PC-9 (cell line): ENCODE measurements at regions not wholly inside any gene's neighbourhood (a gene's known extent, or its start where the extent isn't known, plus 50 kb on each side); places are given as distances from the start of the nearest gene placed in this dataset.

Experiments used
- BruUV-seq: library from RNA; stranded (reverse); fragments of 400-500 nt; replicated peaks from 2 replicates; lab custom pipeline; 2021; lab: Mats Ljungman, UMichigan
- CTCF ChIA-PET: fragments of 300-600 bp; sonication (Branson Sonifier 250); formaldehyde crosslinking; loops from one replicate; lab custom pipeline; 2022; ENCODE audit warnings: antibody characterized with exemption; lab: Charles Lee
- POLR2A ChIA-PET: fragments of 300-600 bp; sonication (Branson Sonifier 250); formaldehyde crosslinking; loops from one replicate; lab custom pipeline; 2022; ENCODE audit warnings: antibody characterized with exemption; ENCODE audit not compliant: unreplicated experiment; lab: Charles Lee
- DNase-seq, 2 experiments: peaks; one replicate each; pipeline versions ENCODE4 v3.0.0 to v3.0.0-alpha.2; 2015 to 2022; ENCODE audit warnings: mixed read lengths in 1 of 2
- H2AFZ ChIP-seq: fragments of 200-600 bp; sonication (generic); 2 replicates; pipeline ENCODE4 v1.8.1; 2017; ENCODE audit warnings: antibody characterized with exemption
- H3F3A ChIP-seq: fragments of 200-600 bp; sonication (generic); 2 replicates; pipeline ENCODE4 v1.8.1; 2017; ENCODE audit warnings: antibody characterized with exemption, mild to moderate bottlenecking, low read depth; ENCODE audit not compliant: insufficient read depth
- H3K27ac ChIP-seq: fragments of 200-600 bp; sonication (generic); 2 replicates; pipeline ENCODE4 v1.6.1; 2016; ENCODE audit warnings: mixed run types
- H3K27me3 ChIP-seq: fragments of 200-600 bp; sonication (generic); 2 replicates; pipeline ENCODE4 v1.6.1; 2016; ENCODE audit warnings: low read depth, mixed run types; ENCODE audit not compliant: insufficient read depth
- H3K36me3 ChIP-seq: fragments of 200-600 bp; sonication (generic); 2 replicates; pipeline ENCODE4 v1.6.1; 2016; ENCODE audit warnings: low read depth, mixed run types
- H3K4me1 ChIP-seq: fragments of 200-600 bp; sonication (generic); replicated peaks from 2 replicates; pipeline ENCODE4 v1.6.1; 2016; ENCODE audit warnings: mixed run types; ENCODE audit not compliant: insufficient read depth
- H3K4me2 ChIP-seq: fragments of 200-600 bp; sonication (generic); 2 replicates; pipeline ENCODE4 v1.6.1; 2017; ENCODE audit warnings: mixed run types
- H3K4me3 ChIP-seq: fragments of 200-600 bp; sonication (generic); 2 replicates; pipeline ENCODE4 v1.6.1; 2016; ENCODE audit warnings: mixed run types
- H3K79me2 ChIP-seq: fragments of 200-600 bp; sonication (generic); 2 replicates; pipeline ENCODE4 v1.6.1; 2017; ENCODE audit warnings: low read depth, mixed run types
- H3K9me2 ChIP-seq: fragments of 200-600 bp; sonication (generic); 2 replicates; pipeline ENCODE4 v1.8.1; 2017; ENCODE audit warnings: mild to moderate bottlenecking; ENCODE audit not compliant: insufficient read depth
- H3K9me3 ChIP-seq: fragments of 200-600 bp; sonication (generic); 2 replicates; pipeline ENCODE4 v1.8.1; 2016; ENCODE audit warnings: low read depth; ENCODE audit not compliant: insufficient read depth
- H4K20me1 ChIP-seq: fragments of 200-600 bp; sonication (generic); 2 replicates; pipeline ENCODE4 v1.8.1; 2017; ENCODE audit not compliant: insufficient read depth
- CTCF ChIP-seq: fragments of 200-600 bp; sonication (generic); conservative IDR thresholded peaks from 2 replicates; pipeline ENCODE4 v1.6.1; 2017; ENCODE audit warnings: mixed run types, antibody characterized with exemption, mild to moderate bottlenecking, moderate library complexity
- EZH2 ChIP-seq: fragments of 200-600 bp; sonication (generic); IDR thresholded peaks from 2 replicates; pipeline ENCODE4 v1.8.0; 2017; ENCODE audit warnings: antibody characterized with exemption, low read depth
- intact Hi-C: fragments of 100-400 bp; cut with micrococcal nuclease; formaldehyde crosslinking; loops from one replicate; pipeline ENCODE4 v1.10.0; 2022; ENCODE audit not compliant: unreplicated experiment

GRCh38 chr2:9074930-9075329 is 71.4 kb upstream of the MBOAT2 start:
- DNase-seq = no peak
- Histone ChIP-seq H3K4me3 (no peak overlapping the region), H3K9me3 (peaks cover 7% of the 10 kb centered on the region; the same call in 1 of the 2 replicates), H3F3A (peaks cover 29% of the 10 kb centered on the region), H3K9me2 (no peaks in the 10 kb centered on the region), H3K36me3 (no peaks in the 10 kb centered on the region; the same call in 1 of the 2 replicates), H3K4me1 (peaks cover 32% of the 10 kb centered on the region), H3K79me2 (no peaks in the 10 kb centered on the region), H4K20me1 (no peaks in the 10 kb centered on the region), H3K27ac (no peak overlapping the region), H3K4me2 (no peak overlapping the region), H2AFZ (no peak overlapping the region), H3K27me3 (no peaks in the 10 kb centered on the region)
- POLR2A ChIA-PET = no interaction called here
- no peak for TF ChIP-seq EZH2
- TF ChIP-seq CTCF = no peak
- no TSS peak for BruUV-seq
- CTCF ChIA-PET = no interaction called here
- intact Hi-C loops = no loop called here

GRCh38 chr2:9071584-9072124 is 68.2 kb upstream of the MBOAT2 start:
- TSS peak; percentile 84 for BruUV-seq
- Histone ChIP-seq H3K27ac (peak overlapping the region; percentile 88), H3K79me2 (no peaks in the 10 kb centered on the region), H3F3A (peaks cover 29% of the 10 kb centered on the region), H3K4me2 (peak overlapping the region; percentile 36; the same call in 1 of the 2 replicates), H3K4me1 (peaks cover 41% of the 10 kb centered on the region), H3K27me3 (no peaks in the 10 kb centered on the region), H3K9me3 (peaks cover 14% of the 10 kb centered on the region), H3K36me3 (no peaks in the 10 kb centered on the region; the same call in 1 of the 2 replicates), H4K20me1 (no peaks in the 10 kb centered on the region), H3K4me3 (no peak overlapping the region), H2AFZ (no peak overlapping the region), H3K9me2 (no peaks in the 10 kb centered on the region)
- CTCF ChIA-PET = no interaction called here
- peak in 1 of 2 experiments; percentile 78 for DNase-seq
- POLR2A ChIA-PET = no interaction called here
- intact Hi-C loops = loop anchor here (1.0 kb wide), 2 partner anchors 13 to 32 kb away; no protein-coding TSS in a partner anchor
- no peak for TF ChIP-seq EZH2
- TF ChIP-seq CTCF = no peak

- Histone ChIP-seq H3K9me2 (no peaks in the 10 kb centered on the region), H4K20me1 (no peaks in the 10 kb centered on the region), H3F3A (peaks cover 29% of the 10 kb centered on the region), H3K4me1 (peaks cover 41% of the 10 kb centered on the region), H3K9me3 (peaks cover 19% of the 10 kb centered on the region), H3K4me3 (0 out of 2 replicates have a peak overlapping the region, but pooled peaks have one; percentile 17), H3K27ac (peak overlapping the region; percentile 88), H3K4me2 (peak overlapping the region; percentile 59), H3K27me3 (no peaks in the 10 kb centered on the region), H3K36me3 (peaks cover 2% of the 10 kb centered on the region; the same call in 1 of the 2 replicates), H3K79me2 (no peaks in the 10 kb centered on the region), H2AFZ (peak overlapping the region; percentile 61)
- no TSS peak for BruUV-seq
- DNase-seq = peak; percentile 68 to 98
- TF ChIP-seq EZH2 (no peak), CTCF (no peak)
- ChIA-PET POLR2A (interaction anchor here (0.6 to 0.8 kb wide), 2 partner anchors 66 to 191 kb away, joined by 3 read pairs; no protein-coding TSS in a partner anchor), CTCF (interaction anchor here (0.7 kb wide), 1 partner anchor 66 kb away, joined by 3 read pairs; no protein-coding TSS in a partner anchor)
- intact Hi-C loops = loop anchor here (1.0 kb wide), 2 partner anchors 13 to 32 kb away; no protein-coding TSS in a partner anchor
Measured at GRCh38 chr2:9071032-9071431, 67.5 kb upstream of the MBOAT2 start.
